Hepatocyte (in vitro differentiated cells): ENCODE measurements at regions not wholly inside any gene's neighbourhood (a gene's known extent, or its start where the extent isn't known, plus 50 kb on each side); places are given as distances from the start of the nearest gene placed in this dataset.

Experiments used
- CTCF ChIP-seq: fragments of 200-600 bp; sonication (generic); IDR thresholded peaks from 2 replicates; pipeline ENCODE4 v1.5.1; 2016; ENCODE audit warnings: antibody characterized with exemption, mild to moderate bottlenecking; ENCODE audit not compliant: poor library complexity
- EZH2 ChIP-seq: fragments of 200-600 bp; sonication (generic); IDR thresholded peaks from 2 replicates; pipeline ENCODE4 v1.6.1; 2016; ENCODE audit warnings: antibody characterized with exemption, mild to moderate bottlenecking, borderline replicate concordance
- EZH2phosphoT487 ChIP-seq: fragments of 200-600 bp; sonication (generic); IDR thresholded peaks from one replicate; pipeline ENCODE4 v1.6.1; 2018; ENCODE audit warnings: antibody characterized with exemption, mild to moderate bottlenecking, low read depth, moderate library complexity; ENCODE audit not compliant: unreplicated experiment, severe bottlenecking

DNA sequence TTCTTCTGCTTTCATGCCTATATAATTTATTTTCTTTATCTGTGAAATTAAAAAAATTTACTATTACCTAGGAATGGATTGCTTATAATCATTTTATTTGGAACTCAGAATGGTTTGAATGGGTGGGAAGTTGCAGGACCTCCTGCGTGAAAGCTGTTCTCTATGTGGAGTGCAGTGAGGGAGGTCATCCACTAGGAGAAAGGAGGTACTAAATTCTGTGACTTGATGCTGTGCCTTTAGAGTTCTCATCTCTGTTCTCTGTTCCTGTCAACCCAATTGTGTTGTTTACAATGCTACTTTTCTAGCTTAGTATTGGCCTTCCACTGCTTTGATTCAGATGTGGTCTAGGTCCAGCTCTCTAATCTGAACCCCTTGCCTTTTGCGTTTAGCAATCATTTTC, 65.0 kb upstream of the HIVEP1 start:
- no peak for TF ChIP-seq CTCF
- TF ChIP-seq EZH2, result no peak
- TF ChIP-seq EZH2phosphoT487, result no peak
